GM20000 (cell line): ENCODE measurements at regions not wholly inside any gene's neighbourhood (a gene's known extent, or its start where the extent isn't known, plus 50 kb on each side); places are given as distances from the start of the nearest gene placed in this dataset.

Experiments
- DNase-seq: peaks from one replicate; pipeline ENCODE4 v3.0.0; 2012; ENCODE audit warnings: low spot score
- TF ChIP-seq, protein P1 (sequence below): IDR thresholded peaks from 2 replicates; pipeline ENCODE4 v1.5.1; 2012; ENCODE audit warnings: mild to moderate bottlenecking, control low read depth; ENCODE audit errors: extremely low read depth, missing control alignments

GRCh38 chr14:62546862-62547474 lies 498.3 kb downstream of the KCNH5 start:
- no peak for DNase-seq
- TF ChIP-seq, protein P1, sequence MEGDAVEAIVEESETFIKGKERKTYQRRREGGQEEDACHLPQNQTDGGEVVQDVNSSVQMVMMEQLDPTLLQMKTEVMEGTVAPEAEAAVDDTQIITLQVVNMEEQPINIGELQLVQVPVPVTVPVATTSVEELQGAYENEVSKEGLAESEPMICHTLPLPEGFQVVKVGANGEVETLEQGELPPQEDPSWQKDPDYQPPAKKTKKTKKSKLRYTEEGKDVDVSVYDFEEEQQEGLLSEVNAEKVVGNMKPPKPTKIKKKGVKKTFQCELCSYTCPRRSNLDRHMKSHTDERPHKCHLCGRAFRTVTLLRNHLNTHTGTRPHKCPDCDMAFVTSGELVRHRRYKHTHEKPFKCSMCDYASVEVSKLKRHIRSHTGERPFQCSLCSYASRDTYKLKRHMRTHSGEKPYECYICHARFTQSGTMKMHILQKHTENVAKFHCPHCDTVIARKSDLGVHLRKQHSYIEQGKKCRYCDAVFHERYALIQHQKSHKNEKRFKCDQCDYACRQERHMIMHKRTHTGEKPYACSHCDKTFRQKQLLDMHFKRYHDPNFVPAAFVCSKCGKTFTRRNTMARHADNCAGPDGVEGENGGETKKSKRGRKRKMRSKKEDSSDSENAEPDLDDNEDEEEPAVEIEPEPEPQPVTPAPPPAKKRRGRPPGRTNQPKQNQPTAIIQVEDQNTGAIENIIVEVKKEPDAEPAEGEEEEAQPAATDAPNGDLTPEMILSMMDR = no peak

DNA sequence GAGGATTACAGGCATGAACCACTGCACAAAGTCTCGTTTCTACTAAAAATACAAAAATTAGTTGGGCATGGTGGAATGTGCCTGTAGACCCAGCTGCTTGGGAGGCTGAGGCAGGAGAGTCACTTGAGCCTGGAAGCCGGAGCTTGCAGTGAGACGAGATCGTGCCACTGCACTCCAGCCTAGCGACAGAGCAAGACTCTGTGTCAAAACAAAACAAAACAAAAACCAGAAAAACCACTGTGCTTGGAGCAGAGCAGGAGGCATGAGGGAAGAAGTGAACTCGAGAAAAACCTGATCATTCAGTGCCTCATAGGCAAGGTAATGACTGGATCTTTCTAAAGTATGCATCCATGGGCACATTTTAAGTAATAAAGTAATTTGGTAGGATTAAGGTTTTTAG lies 487.8 kb downstream of the KCNH5 start:
- no peak for DNase-seq

DNA sequence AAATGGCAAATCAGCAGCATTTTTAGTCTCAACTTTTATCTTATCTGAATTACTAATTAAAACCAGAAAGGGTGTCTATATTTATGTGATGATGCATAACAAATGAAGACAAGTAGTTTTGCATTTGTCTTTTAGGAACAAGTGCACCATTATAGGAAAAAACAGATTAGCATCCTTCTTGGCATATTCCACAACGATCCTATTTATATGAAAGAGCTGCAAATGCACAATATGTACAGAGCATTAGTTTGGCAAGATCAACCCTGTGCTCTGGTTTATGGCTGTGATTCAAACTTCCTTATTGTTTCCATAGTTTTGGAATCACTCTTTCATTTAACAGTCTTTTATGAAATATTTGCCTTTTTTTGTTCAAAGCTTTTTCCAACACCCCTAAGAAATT lies 486.8 kb downstream of the KCNH5 start:
- no peak for DNase-seq
- TF ChIP-seq, protein P1 = no peak

More for the DNA sequence above, 487.8 kb downstream of the KCNH5 start:
- TF ChIP-seq, protein P1 = no peak

DNA sequence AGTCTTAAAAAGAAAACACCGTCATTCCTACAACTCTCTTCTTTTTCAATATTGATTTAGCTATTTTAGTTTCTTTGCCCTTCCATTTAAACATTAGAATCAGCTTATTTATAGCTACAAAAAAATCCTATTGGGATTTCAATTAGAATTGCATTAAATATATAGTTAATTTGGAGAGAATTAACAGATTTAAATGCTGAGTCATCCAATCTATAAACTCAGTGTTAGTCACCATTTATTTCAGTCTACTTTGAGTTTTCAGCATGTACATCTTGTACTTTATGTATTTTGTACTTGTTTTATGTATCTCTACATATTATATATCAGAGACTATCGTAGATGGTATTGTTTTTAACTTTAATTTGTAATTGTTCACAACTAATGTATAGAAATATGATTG lies 460.0 kb downstream of the KCNH5 start:
- DNase-seq = no peak
- TF ChIP-seq, protein P1 = no peak

DNA sequence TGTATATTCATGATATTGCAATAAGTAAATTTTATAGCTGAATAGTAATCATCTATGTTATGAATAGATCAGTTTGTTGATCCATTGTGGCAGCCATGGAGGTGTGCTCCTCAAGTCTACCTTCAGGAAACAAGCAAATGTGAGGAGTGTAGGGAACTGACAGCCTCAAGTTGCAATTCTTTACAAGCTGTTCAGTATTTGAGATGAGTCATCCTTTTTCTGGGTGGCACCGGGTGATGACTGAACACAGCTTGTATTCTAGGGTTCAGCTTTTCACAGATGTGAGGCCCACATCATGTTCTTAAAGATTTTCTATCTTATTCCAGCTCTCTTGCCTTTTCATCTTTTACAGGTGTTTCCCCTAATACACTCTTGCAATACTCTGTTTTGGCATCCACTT lies 452.4 kb downstream of the KCNH5 start:
- TF ChIP-seq, protein P1 = no peak
- no peak for DNase-seq

- no peak for DNase-seq
- TF ChIP-seq, protein P1 = no peak
Observed at GRCh38 chr14:62597143-62597542, 448.1 kb downstream of the KCNH5 start.

GRCh38 chr14:62599616-62600385 lies 445.5 kb downstream of the KCNH5 start:
- no peak for DNase-seq
- TF ChIP-seq, protein P1 = no peak
